LNCAP (cell line): ENCODE measurements at regions not wholly inside any gene's neighbourhood (a gene's known extent, or its start where the extent isn't known, plus 50 kb on each side); places are given as distances from the start of the nearest gene placed in this dataset.

ENCODE experiments used
- CTCF ChIP-seq: fragments of 450-650 bp; IDR thresholded peaks from 2 replicates; pipeline ENCODE4 v1.5.1; 2017; ENCODE audit warnings: mild to moderate bottlenecking

GRCh38 chrY:21021811-21022210, 265.9 kb downstream of the RPS4Y2 start:
- no peak for TF ChIP-seq CTCF

- TF ChIP-seq CTCF, result no peak
Observed at GRCh38 chrY:21022326-21023044, 266.6 kb downstream of the RPS4Y2 start.

- TF ChIP-seq CTCF, result no peak
Observed at GRCh38 chrY:21023906-21024305, 268.0 kb downstream of the RPS4Y2 start.

GRCh38 chrY:21028506-21028905, 272.6 kb downstream of the RPS4Y2 start:
- TF ChIP-seq CTCF, result no peak

GRCh38 chrY:21033363-21033762, 277.5 kb downstream of the RPS4Y2 start:
- no peak for TF ChIP-seq CTCF

- TF ChIP-seq CTCF, result no peak
Observed at GRCh38 chrY:21034151-21035061, 278.5 kb downstream of the RPS4Y2 start.

- TF ChIP-seq CTCF, result no peak
Observed at GRCh38 chrY:21039811-21040210, 283.9 kb downstream of the RPS4Y2 start.
